Karpas-422 (cell line): ENCODE measurements at regions not wholly inside any gene's neighbourhood (a gene's known extent, or its start where the extent isn't known, plus 50 kb on each side); places are given as distances from the start of the nearest gene placed in this dataset.

Source experiments
- DNase-seq: peaks from one replicate; pipeline ENCODE4 v3.0.0-alpha.2; 2015
- H2AFZ ChIP-seq: fragments of 200-600 bp; sonication (generic); 2 replicates; pipeline ENCODE4 v1.6.1; 2014; ENCODE audit warnings: antibody characterized with exemption, low read length, mixed read lengths
- H3K27ac ChIP-seq: fragments of 200-600 bp; sonication (generic); 2 replicates; pipeline ENCODE4 v1.5.1; 2014; ENCODE audit warnings: mild to moderate bottlenecking, low read length, moderate library complexity
- H3K27me3 ChIP-seq: fragments of 200-600 bp; sonication (generic); 2 replicates; pipeline ENCODE4 v1.6.1; 2014; ENCODE audit warnings: low read length, mixed read lengths
- H3K36me3 ChIP-seq: fragments of 200-600 bp; sonication (generic); 2 replicates; pipeline ENCODE4 v1.6.1; 2014; ENCODE audit warnings: low read length, mixed read lengths; ENCODE audit not compliant: insufficient read depth
- H3K4me1 ChIP-seq: fragments of 200-600 bp; sonication (generic); 2 replicates; pipeline ENCODE4 v1.6.1; 2014; ENCODE audit warnings: mild to moderate bottlenecking, low read length, mixed read lengths
- H3K4me2 ChIP-seq: fragments of 200-600 bp; sonication (generic); 2 replicates; pipeline ENCODE4 v1.6.1; 2014; ENCODE audit warnings: low read length, low read depth, mild to moderate bottlenecking; ENCODE audit not compliant: poor library complexity, severe bottlenecking
- H3K4me3 ChIP-seq: fragments of 200-600 bp; sonication (generic); 2 replicates; pipeline ENCODE4 v1.5.1; 2014; ENCODE audit warnings: mild to moderate bottlenecking, antibody characterized with exemption, low read length, mixed read lengths
- H3K79me2 ChIP-seq: fragments of 200-600 bp; sonication (generic); 2 replicates; pipeline ENCODE4 v1.6.1; 2014; ENCODE audit warnings: mild to moderate bottlenecking, low read length, mixed read lengths
- H3K9ac ChIP-seq: fragments of 200-600 bp; sonication (generic); 2 replicates; pipeline ENCODE4 v1.6.0; 2014; ENCODE audit warnings: low read length
- H3K9me2 ChIP-seq: fragments of 200-600 bp; sonication (generic), shearing (Covaris generic); replicated peaks from 2 replicates; pipeline ENCODE4 v1.6.0; 2014; ENCODE audit warnings: mild to moderate bottlenecking, low read length, moderate library complexity; ENCODE audit not compliant: insufficient read depth
- H3K9me3 ChIP-seq: fragments of 300-700, 200-600 bp; sonication (generic); 2 replicates; pipeline ENCODE4 v1.6.1; 2014; ENCODE audit warnings: low read length, mixed read lengths
- H4K20me1 ChIP-seq: fragments of 200-600 bp; sonication (generic); 2 replicates; pipeline ENCODE4 v1.6.1; 2014; ENCODE audit warnings: mild to moderate bottlenecking, antibody characterized with exemption, low read length, low read depth; ENCODE audit not compliant: insufficient read depth

DNA sequence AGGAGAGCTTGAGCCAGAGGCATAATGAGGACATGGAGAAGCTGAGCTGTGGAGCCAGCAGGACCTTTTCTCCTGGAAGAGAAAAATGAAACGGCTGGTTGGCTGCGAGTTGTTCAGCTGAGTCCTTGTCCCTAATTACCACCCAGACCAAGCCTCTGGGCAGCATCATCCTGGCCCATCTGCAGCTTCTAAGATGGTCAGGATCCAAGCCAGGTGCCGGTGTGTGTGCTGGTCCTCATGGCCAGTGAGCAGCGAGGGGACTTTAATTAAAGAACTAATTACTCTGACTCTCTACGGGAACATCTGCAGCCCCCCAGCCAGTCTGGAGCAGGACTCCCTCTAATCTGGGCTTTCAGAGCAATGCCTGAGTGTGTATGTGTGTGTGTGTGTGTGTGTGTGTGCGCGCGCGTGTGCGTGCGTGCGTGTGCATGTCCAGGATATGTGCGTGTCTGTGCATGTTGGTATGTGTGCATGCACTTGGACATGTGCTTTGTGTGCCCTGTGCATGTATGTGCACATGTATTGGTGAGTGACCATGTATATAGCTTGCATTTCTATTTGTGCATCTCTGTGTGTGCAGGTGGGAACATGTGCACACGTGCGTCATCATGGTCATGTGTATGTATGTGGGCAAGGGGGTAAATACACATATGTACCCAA is 173.9 kb downstream of the DHX35 start:
- no peak overlapping the region for H3K4me2 ChIP-seq
- no peaks in the 10 kb centered on the region for H3K9me2 ChIP-seq
- no peaks in the 10 kb centered on the region for H3K9me3 ChIP-seq
- H3K4me3 ChIP-seq = no peak overlapping the region
- no peaks in the 10 kb centered on the region for H3K79me2 ChIP-seq
- no peak overlapping the region for H3K27ac ChIP-seq
- DNase-seq = no peak
- no peaks in the 10 kb centered on the region for H3K4me1 ChIP-seq
- H3K27me3 ChIP-seq = no peaks in the 10 kb centered on the region
- no peak overlapping the region for H2AFZ ChIP-seq
- H4K20me1 ChIP-seq = no peaks in the 10 kb centered on the region
- no peaks in the 10 kb centered on the region for H3K36me3 ChIP-seq
- H3K9ac ChIP-seq = no peak overlapping the region

DNA sequence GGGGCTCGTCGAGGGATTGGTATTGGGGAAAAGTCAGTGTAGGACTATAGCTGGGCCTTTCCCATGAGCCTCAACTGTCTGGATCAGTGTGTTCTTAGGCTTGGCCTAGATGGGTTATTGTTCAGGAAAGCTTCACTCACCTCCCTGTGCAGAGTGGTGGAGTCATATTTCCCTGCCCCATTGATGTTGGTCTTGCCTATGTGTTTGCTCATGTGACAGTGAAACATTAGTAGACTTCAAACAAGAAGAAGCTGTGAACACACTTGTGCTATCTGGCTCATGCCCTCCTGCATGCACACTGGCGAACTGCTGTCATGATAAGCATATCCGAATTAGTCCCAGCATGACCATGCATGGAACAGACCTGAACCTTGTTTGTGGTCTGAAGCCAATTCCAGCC is 171.1 kb downstream of the DHX35 start:
- no peak overlapping the region for H3K27ac ChIP-seq
- H3K79me2 ChIP-seq = no peaks in the 10 kb centered on the region
- no peaks in the 10 kb centered on the region for H4K20me1 ChIP-seq
- no peak overlapping the region for H3K4me3 ChIP-seq
- no peak for DNase-seq
- no peaks in the 10 kb centered on the region for H3K4me1 ChIP-seq
- H3K9me3 ChIP-seq = no peaks in the 10 kb centered on the region
- H2AFZ ChIP-seq = no peak overlapping the region
- no peak overlapping the region for H3K4me2 ChIP-seq
- H3K9ac ChIP-seq = no peak overlapping the region
- no peaks in the 10 kb centered on the region for H3K9me2 ChIP-seq
- no peaks in the 10 kb centered on the region for H3K27me3 ChIP-seq
- H3K36me3 ChIP-seq = no peaks in the 10 kb centered on the region

- no peak overlapping the region for H3K4me2 ChIP-seq
- H3K4me3 ChIP-seq = no peak overlapping the region
- H3K9ac ChIP-seq = no peak overlapping the region
- H4K20me1 ChIP-seq = no peaks in the 10 kb centered on the region
- H3K9me3 ChIP-seq = no peaks in the 10 kb centered on the region
- no peaks in the 10 kb centered on the region for H3K27me3 ChIP-seq
- no peak overlapping the region for H3K27ac ChIP-seq
- no peak for DNase-seq
- H3K4me1 ChIP-seq = no peaks in the 10 kb centered on the region
- H3K9me2 ChIP-seq = no peaks in the 10 kb centered on the region
- H3K79me2 ChIP-seq = no peaks in the 10 kb centered on the region
- H3K36me3 ChIP-seq = no peaks in the 10 kb centered on the region
- no peak overlapping the region for H2AFZ ChIP-seq
These were observed 170.4 kb downstream of the DHX35 start for GRCh38 chr20:39132511-39132910.

- Histone ChIP-seq H3K4me3 (no peak overlapping the region), H3K36me3 (no peaks in the 10 kb centered on the region), H4K20me1 (no peaks in the 10 kb centered on the region), H3K9ac (no peak overlapping the region), H3K9me2 (no peaks in the 10 kb centered on the region), H3K79me2 (no peaks in the 10 kb centered on the region), H3K27ac (no peak overlapping the region), H3K4me2 (no peak overlapping the region), H2AFZ (no peak overlapping the region), H3K4me1 (no peaks in the 10 kb centered on the region), H3K27me3 (no peaks in the 10 kb centered on the region), H3K9me3 (no peaks in the 10 kb centered on the region)
- no peak for DNase-seq
These were observed 169.9 kb downstream of the DHX35 start for GRCh38 chr20:39132093-39132492.

- Histone ChIP-seq H3K79me2 (no peaks in the 10 kb centered on the region), H3K4me2 (no peak overlapping the region), H3K36me3 (no peaks in the 10 kb centered on the region), H3K4me3 (no peak overlapping the region), H3K9me2 (no peaks in the 10 kb centered on the region), H3K27ac (no peak overlapping the region), H4K20me1 (no peaks in the 10 kb centered on the region), H3K4me1 (no peaks in the 10 kb centered on the region), H3K27me3 (no peaks in the 10 kb centered on the region), H3K9ac (no peak overlapping the region), H2AFZ (no peak overlapping the region), H3K9me3 (no peaks in the 10 kb centered on the region)
- DNase-seq = no peak
These were observed 168.5 kb downstream of the DHX35 start for GRCh38 chr20:39130627-39131026.

GRCh38 chr20:39129523-39129922 is 167.4 kb downstream of the DHX35 start:
- no peak overlapping the region for H3K27ac ChIP-seq
- H3K9me2 ChIP-seq = no peaks in the 10 kb centered on the region
- no peaks in the 10 kb centered on the region for H3K36me3 ChIP-seq
- H3K4me1 ChIP-seq = no peaks in the 10 kb centered on the region
- no peak for DNase-seq
- H3K9me3 ChIP-seq = no peaks in the 10 kb centered on the region
- H3K4me3 ChIP-seq = no peak overlapping the region
- no peaks in the 10 kb centered on the region for H3K27me3 ChIP-seq
- H4K20me1 ChIP-seq = no peaks in the 10 kb centered on the region
- H3K4me2 ChIP-seq = no peak overlapping the region
- no peaks in the 10 kb centered on the region for H3K79me2 ChIP-seq
- H2AFZ ChIP-seq = no peak overlapping the region
- no peak overlapping the region for H3K9ac ChIP-seq

DNA sequence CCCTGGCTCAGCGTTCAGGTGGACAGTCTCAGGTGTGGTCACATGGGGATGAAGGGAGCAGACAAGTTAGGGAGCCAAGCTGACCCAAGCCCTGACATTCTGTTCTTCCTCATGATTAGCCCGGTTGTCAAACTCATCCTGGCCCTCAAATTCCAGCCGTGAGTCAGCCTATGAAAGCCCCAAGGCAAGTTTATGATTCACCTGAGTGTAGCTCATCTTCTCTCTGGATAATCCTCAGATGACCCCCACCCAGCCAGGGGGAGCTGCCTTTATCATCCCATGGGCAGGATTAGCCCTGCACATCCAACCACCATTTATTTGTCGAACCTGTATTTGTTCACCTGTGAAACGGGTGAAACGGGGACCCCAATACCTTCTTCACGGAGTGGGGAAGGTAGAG is 161.9 kb downstream of the DHX35 start:
- no peak overlapping the region for H3K9ac ChIP-seq
- H3K4me3 ChIP-seq = no peak overlapping the region
- no peak overlapping the region for H3K4me2 ChIP-seq
- no peak for DNase-seq
- no peak overlapping the region for H3K27ac ChIP-seq
- H3K9me3 ChIP-seq = no peaks in the 10 kb centered on the region
- H3K9me2 ChIP-seq = no peaks in the 10 kb centered on the region
- no peaks in the 10 kb centered on the region for H3K27me3 ChIP-seq
- H3K79me2 ChIP-seq = no peaks in the 10 kb centered on the region
- no peaks in the 10 kb centered on the region for H3K36me3 ChIP-seq
- no peaks in the 10 kb centered on the region for H3K4me1 ChIP-seq
- H2AFZ ChIP-seq = no peak overlapping the region
- H4K20me1 ChIP-seq = no peaks in the 10 kb centered on the region

- no peak overlapping the region for H3K4me3 ChIP-seq
- no peaks in the 10 kb centered on the region for H4K20me1 ChIP-seq
- H3K4me2 ChIP-seq = no peak overlapping the region
- H3K79me2 ChIP-seq = no peaks in the 10 kb centered on the region
- no peak overlapping the region for H2AFZ ChIP-seq
- no peak overlapping the region for H3K27ac ChIP-seq
- no peak for DNase-seq
- H3K4me1 ChIP-seq = no peaks in the 10 kb centered on the region
- H3K36me3 ChIP-seq = no peaks in the 10 kb centered on the region
- no peak overlapping the region for H3K9ac ChIP-seq
- no peaks in the 10 kb centered on the region for H3K27me3 ChIP-seq
- H3K9me3 ChIP-seq = no peaks in the 10 kb centered on the region
- no peaks in the 10 kb centered on the region for H3K9me2 ChIP-seq
These were observed 161.0 kb downstream of the DHX35 start for GRCh38 chr20:39123185-39123557.

DNA sequence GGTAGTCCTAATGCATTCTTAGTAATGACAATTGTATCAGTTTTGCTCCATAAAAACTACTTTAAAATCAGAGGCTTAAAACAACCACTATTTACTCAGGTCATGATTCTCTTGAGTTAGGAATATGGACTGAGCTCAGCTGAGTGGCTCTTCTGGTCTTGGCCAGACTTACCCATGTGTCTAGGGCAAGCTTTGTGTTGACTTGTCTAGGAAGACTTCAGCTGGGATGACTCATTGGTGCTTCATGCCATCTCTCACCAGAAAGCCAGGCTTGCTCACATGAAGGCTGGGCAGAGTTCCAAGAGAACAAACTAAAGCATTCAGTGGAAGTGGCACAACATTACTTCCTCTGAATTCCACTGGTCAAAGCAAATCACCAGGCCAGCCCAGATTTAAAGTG is 155.3 kb downstream of the DHX35 start:
- Histone ChIP-seq H3K9ac (no peak overlapping the region), H3K4me2 (no peak overlapping the region), H3K4me3 (no peak overlapping the region)

More for the DNA sequence above, 155.3 kb downstream of the DHX35 start:
- H3K36me3 ChIP-seq = no peaks in the 10 kb centered on the region
- DNase-seq = no peak
- no peak overlapping the region for H2AFZ ChIP-seq
- 0 out of 2 replicates have a peak, but pooled peaks cover 2% of the 10 kb centered on the region for H3K27me3 ChIP-seq
- no peaks in the 10 kb centered on the region for H3K9me2 ChIP-seq
- H4K20me1 ChIP-seq = no peaks in the 10 kb centered on the region
- H3K4me1 ChIP-seq = peaks cover 4% of the 10 kb centered on the region; the same call in 1 of the 2 replicates
- H3K27ac ChIP-seq = no peak overlapping the region
- H3K9me3 ChIP-seq = no peaks in the 10 kb centered on the region
- H3K79me2 ChIP-seq = no peaks in the 10 kb centered on the region
